ENCODE measurements at regions not wholly inside any gene's neighbourhood (a gene's known extent, or its start where the extent isn't known, plus 50 kb on each side); places are given as distances from the start of the nearest gene placed in this dataset.

DNA sequence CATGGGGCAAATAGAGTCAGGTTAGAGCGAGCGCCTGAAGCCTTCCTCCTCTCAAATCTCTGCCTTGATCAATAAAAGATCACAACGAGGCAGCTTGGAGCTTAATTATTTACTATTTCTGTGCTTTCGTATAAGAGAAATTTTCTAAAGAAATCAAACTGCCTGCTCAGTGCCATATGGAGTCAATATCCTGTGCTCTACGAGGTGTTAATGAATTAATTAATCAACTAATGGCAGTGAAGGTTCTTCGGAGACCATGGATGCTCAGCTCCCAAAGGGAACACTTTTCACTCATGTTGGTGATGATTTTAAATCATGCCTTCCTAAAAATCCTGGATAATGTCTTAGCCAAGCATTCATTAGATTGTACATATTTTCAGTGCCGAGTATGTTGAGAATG, 153.5 kb upstream of the PPP2R3A start:
- no peaks in the 10 kb centered on the region for H3K36me3 ChIP-seq (ENCODE audit: control insufficient read depth, insufficient read depth, low read length)
- peaks cover 1% of the 10 kb centered on the region for H3K27me3 ChIP-seq (ENCODE audit: control insufficient read depth, insufficient read depth, low read length)
- TF ChIP-seq, protein P1, sequence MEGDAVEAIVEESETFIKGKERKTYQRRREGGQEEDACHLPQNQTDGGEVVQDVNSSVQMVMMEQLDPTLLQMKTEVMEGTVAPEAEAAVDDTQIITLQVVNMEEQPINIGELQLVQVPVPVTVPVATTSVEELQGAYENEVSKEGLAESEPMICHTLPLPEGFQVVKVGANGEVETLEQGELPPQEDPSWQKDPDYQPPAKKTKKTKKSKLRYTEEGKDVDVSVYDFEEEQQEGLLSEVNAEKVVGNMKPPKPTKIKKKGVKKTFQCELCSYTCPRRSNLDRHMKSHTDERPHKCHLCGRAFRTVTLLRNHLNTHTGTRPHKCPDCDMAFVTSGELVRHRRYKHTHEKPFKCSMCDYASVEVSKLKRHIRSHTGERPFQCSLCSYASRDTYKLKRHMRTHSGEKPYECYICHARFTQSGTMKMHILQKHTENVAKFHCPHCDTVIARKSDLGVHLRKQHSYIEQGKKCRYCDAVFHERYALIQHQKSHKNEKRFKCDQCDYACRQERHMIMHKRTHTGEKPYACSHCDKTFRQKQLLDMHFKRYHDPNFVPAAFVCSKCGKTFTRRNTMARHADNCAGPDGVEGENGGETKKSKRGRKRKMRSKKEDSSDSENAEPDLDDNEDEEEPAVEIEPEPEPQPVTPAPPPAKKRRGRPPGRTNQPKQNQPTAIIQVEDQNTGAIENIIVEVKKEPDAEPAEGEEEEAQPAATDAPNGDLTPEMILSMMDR (IDR thresholded peaks at IDR 0.05; ENCODE audit: insufficient read depth, low read length, severe bottlenecking), result no peak
- DNase-seq (ENCODE audit: low read depth), result no peak
- no peak for FAIRE-seq
- no peak overlapping the region for H3K4me3 ChIP-seq (ENCODE audit: low read depth, low read length)

DNA sequence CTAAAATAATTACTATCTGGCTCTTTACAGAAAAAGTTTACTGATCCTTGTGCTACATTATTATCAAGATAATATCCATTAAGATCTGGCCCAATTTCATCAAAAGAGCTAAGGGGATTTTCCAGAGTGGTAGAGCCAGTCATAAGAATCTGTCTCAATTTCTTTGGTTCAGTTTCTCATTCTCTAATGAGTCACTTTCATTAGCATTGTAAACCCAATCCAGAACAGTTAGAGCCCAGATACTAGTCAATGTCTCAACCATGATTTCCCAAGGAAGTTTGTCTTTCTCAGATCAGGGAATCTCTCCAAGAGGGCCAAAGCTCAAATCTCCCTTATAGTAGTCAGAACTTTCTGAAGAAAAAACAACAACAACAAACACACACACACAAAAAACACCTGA, 131.1 kb upstream of the PPP2R3A start:
- H3K4me3 ChIP-seq (ENCODE audit: low read depth, low read length), result no peak overlapping the region
- no peak for FAIRE-seq
- H3K27me3 ChIP-seq (ENCODE audit: control insufficient read depth, insufficient read depth, low read length), result no peaks in the 10 kb centered on the region
- TF ChIP-seq, protein P1 (IDR thresholded peaks at IDR 0.05; ENCODE audit: insufficient read depth, low read length, severe bottlenecking), result no peak
- no peak for DNase-seq (ENCODE audit: low read depth)
- no peaks in the 10 kb centered on the region for H3K36me3 ChIP-seq (ENCODE audit: control insufficient read depth, insufficient read depth, low read length)

DNA sequence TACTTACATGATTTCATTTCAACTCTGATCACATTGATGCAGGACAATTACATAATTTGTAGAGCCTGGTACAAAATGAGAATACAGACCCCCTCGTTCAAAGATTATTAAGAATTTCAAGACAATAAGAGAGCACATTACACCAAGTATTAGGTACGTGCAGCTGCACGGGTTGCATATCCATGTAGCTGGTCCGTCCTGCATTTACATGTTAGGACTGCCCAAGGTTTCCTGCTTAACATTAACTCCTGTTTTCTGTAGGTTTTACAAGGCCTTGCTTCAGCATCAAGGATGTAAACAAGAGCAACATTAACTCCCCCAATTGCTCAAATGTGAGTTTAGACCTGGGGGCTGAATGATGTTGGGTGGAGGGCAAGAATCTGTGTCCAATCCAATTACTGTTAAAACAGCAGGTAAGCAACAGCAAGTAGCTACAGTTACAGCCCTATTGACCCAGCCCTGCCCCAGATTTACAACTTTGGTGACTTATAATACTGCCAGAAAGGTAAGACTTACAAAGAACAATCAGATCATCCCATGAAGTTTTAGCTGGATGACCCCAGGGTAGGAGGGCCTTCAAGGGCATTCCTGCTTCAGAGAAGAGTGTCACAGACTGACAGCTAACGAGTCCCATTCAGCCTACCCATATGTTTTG, 127.4 kb upstream of the PPP2R3A start:
- Histone ChIP-seq H3K27me3 (ENCODE audit: control insufficient read depth, insufficient read depth, low read length) (no peaks in the 10 kb centered on the region), H3K4me3 (ENCODE audit: low read depth, low read length) (no peak overlapping the region), H3K36me3 (ENCODE audit: control insufficient read depth, insufficient read depth, low read length) (no peaks in the 10 kb centered on the region)
- TF ChIP-seq, protein P1 (IDR thresholded peaks at IDR 0.05; ENCODE audit: insufficient read depth, low read length, severe bottlenecking), result no peak
- DNase-seq (ENCODE audit: low read depth), result no peak
- no peak for FAIRE-seq

DNA sequence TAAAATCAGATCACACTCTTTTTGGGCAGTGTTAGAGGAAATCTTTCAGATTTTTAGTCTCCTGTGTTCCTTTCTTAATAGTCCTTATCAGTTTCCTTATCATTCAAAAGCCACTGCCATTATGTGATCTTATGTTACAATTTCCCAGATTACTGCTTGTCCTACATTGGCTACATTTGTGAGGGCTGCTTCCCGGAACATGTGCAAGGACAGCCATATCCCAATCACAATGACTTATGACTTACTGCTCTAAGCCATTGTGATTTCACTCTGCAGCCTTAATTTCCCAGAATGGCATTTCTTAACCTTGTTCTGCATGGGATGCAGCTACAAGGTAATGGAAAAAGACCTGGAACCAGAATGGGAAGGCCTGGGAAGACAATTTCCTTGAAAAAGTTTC, 125.1 kb upstream of the PPP2R3A start:
- no peak for DNase-seq (ENCODE audit: low read depth)
- no peaks in the 10 kb centered on the region for H3K27me3 ChIP-seq (ENCODE audit: control insufficient read depth, insufficient read depth, low read length)
- TF ChIP-seq, protein P1 (IDR thresholded peaks at IDR 0.05; ENCODE audit: insufficient read depth, low read length, severe bottlenecking), result no peak
- no peak overlapping the region for H3K4me3 ChIP-seq (ENCODE audit: low read depth, low read length)
- FAIRE-seq, result no peak
- no peaks in the 10 kb centered on the region for H3K36me3 ChIP-seq (ENCODE audit: control insufficient read depth, insufficient read depth, low read length)

DNA sequence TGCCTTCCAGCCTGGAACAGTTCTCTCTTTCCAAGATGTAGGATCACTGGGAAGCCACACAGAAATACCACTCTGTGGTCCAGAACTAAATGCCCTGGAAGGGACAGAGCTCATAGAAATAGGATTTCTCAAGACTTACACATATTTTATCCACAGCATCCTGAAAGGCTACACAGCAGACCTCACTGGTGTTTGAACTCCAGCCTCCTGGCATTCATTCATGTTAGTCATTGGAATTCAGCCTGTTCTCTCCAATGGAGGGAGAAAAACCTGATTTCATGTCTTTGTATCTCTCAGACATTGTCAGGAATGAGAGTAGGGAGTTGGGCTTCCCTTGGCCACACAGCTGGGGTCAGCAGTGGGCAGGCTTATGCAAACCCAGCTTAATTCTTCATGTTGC, 121.1 kb upstream of the PPP2R3A start:
- DNase-seq (ENCODE audit: low read depth) (no peak), FAIRE-seq (no peak)
- H3K27me3 ChIP-seq (ENCODE audit: control insufficient read depth, insufficient read depth, low read length), result no peaks in the 10 kb centered on the region
- H3K36me3 ChIP-seq (ENCODE audit: control insufficient read depth, insufficient read depth, low read length), result no peaks in the 10 kb centered on the region
- TF ChIP-seq, protein P1 (IDR thresholded peaks at IDR 0.05; ENCODE audit: insufficient read depth, low read length, severe bottlenecking), result no peak
- no peak overlapping the region for H3K4me3 ChIP-seq (ENCODE audit: low read depth, low read length)

DNA sequence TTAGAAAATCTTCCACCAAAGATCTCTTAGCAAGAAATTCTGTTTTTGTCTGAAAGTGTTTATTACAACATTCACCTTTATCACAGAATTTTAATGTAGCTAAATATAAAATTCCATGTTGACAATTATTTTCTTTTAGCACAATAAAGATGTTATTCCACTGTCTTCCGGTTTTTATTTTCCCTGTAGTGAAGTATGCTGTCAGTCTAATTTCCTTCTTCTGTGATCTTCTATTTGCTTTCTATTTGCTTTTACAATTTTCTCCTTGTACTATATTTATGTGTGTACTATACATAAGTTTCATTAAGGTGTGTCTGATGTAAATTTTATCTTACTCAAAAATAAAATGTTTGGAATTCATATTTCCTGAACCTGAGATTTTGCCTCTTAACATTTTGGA, 117.5 kb upstream of the PPP2R3A start:
- FAIRE-seq (no peak), DNase-seq (ENCODE audit: low read depth) (no peak)
- Histone ChIP-seq H3K4me3 (ENCODE audit: low read depth, low read length) (no peak overlapping the region), H3K27me3 (ENCODE audit: control insufficient read depth, insufficient read depth, low read length) (no peaks in the 10 kb centered on the region), H3K36me3 (ENCODE audit: control insufficient read depth, insufficient read depth, low read length) (no peaks in the 10 kb centered on the region)
- TF ChIP-seq, protein P1 (IDR thresholded peaks at IDR 0.05; ENCODE audit: insufficient read depth, low read length, severe bottlenecking), result no peak
